HepG2 (cell line): ENCODE measurements at regions not wholly inside any gene's neighbourhood (a gene's known extent, or its start where the extent isn't known, plus 50 kb on each side); places are given as distances from the start of the nearest gene placed in this dataset.

Source experiments
- ATAC-seq: fragments of 200-7000 bp; cut with Tn5 transposase; 3 replicates; pipeline ENCODE4 v1.9.1; 2020; ENCODE audit warnings: mild to moderate bottlenecking, moderate library complexity
- BruUV-seq: library from RNA; stranded (reverse); fragments of 400-500 nt; replicated peaks from 2 replicates; lab custom pipeline; 2021; lab: Mats Ljungman, UMichigan
- CTCF ChIA-PET: fragments of 300-600 bp; formaldehyde crosslinking; extraction: SDS; loops from one replicate; lab custom pipeline; 2021; ENCODE audit warnings: low total read pairs, inconsistent platforms, low intra/inter-chr PET ratio; lab: Yijun Ruan, JAX
- POLR2A ChIA-PET: fragments of 350-600 bp; sonication (Branson Sonifier 250); formaldehyde crosslinking; loops from one replicate; lab custom pipeline; 2020; ENCODE audit warnings: antibody characterized with exemption, inconsistent platforms; lab: Yijun Ruan, JAX
- DNase-seq: peaks from one replicate; pipeline ENCODE4 v3.0.0-alpha.2; 2015; ENCODE audit warnings: low spot score
- FAIRE-seq: peaks from 3 replicates; lab custom pipeline; 2011; peaks lifted over from hg19 to GRCh38; lab: Jason Lieb, UNC
- H2AFZ ChIP-seq: one replicate; pipeline ENCODE4 v1.6.1; 2011; ENCODE audit warnings: low read length, inconsistent platforms
- H3K27ac ChIP-seq: fragments of 300-600 bp; 3 replicates; pipeline ENCODE4 v1.8.0; 2011; ENCODE audit warnings: mixed run types, mild to moderate bottlenecking, mixed read lengths, low read length, inconsistent platforms; ENCODE audit not compliant: insufficient read depth; ENCODE audit errors: extremely low read length
- H3K27me3 ChIP-seq, 2 experiments: fragments of 200-600 bp in 1 of 2; 2 replicates in 1 of 2; 3 replicates in 1 of 2; pipeline versions ENCODE4 v1.6.0 to v1.8.0; 2011; ENCODE audit warnings: low read length in 2 of 2, mild to moderate bottlenecking in 2 of 2, moderate library complexity in 2 of 2, inconsistent platforms in 1 of 2; ENCODE audit not compliant: insufficient read depth in 2 of 2, control insufficient read depth in 1 of 2
- H3K36me3 ChIP-seq, 2 experiments: fragments of 200-600 bp in 1 of 2; replicated peaks in 1 of 2; 2 replicates in 1 of 2; 3 replicates in 1 of 2; pipeline versions ENCODE4 v1.5.1 to v1.8.0; 2011; ENCODE audit warnings: low read length in 2 of 2, inconsistent platforms in 1 of 2; ENCODE audit not compliant: insufficient read depth in 2 of 2, control insufficient read depth in 1 of 2
- H3K4me1 ChIP-seq: 2 replicates; pipeline ENCODE4 v1.5.1; 2012; ENCODE audit warnings: low read length, inconsistent platforms; ENCODE audit not compliant: insufficient read depth
- H3K4me2 ChIP-seq: 2 replicates; pipeline ENCODE4 v1.6.0; 2011; ENCODE audit warnings: low read depth, low read length, inconsistent platforms
- H3K4me3 ChIP-seq, 3 experiments: fragments of 200-600 bp in 1 of 3; sonication (generic), shearing (Covaris generic) in 1 of 3; replicated peaks in 1 of 3; 2 replicates each; pipeline ENCODE4 v1.5.1; 2011 to 2016; ENCODE audit warnings: low read length in 3 of 3, inconsistent platforms in 2 of 3, low read depth in 2 of 3, mild to moderate bottlenecking in 2 of 3, control low read depth in 1 of 3, mixed read lengths in 1 of 3; ENCODE audit not compliant: insufficient read depth in 1 of 3
- H3K79me2 ChIP-seq: one replicate; pipeline ENCODE4 v1.6.1; 2011; ENCODE audit warnings: low read length, inconsistent platforms; ENCODE audit not compliant: insufficient read depth
- H3K9ac ChIP-seq: 2 replicates; pipeline ENCODE4 v1.6.0; 2011; ENCODE audit warnings: mild to moderate bottlenecking, low read depth, low read length, inconsistent platforms; ENCODE audit not compliant: insufficient read depth
- H3K9me3 ChIP-seq: 2 replicates; pipeline ENCODE4 v1.5.1; 2012; ENCODE audit warnings: mild to moderate bottlenecking, low read length
- H4K20me1 ChIP-seq: 2 replicates; pipeline ENCODE4 v1.6.0; 2011; ENCODE audit warnings: inconsistent platforms, mild to moderate bottlenecking, low read length, moderate library complexity; ENCODE audit not compliant: insufficient read depth
- AGO1 ChIP-seq: fragments of 200-400 bp; formaldehyde crosslinking; IDR thresholded peaks from 2 replicates; pipeline ENCODE4 v1.6.1; 2017; ENCODE audit warnings: mild to moderate bottlenecking, low read depth, low read length, moderate library complexity; ENCODE audit not compliant: poor library complexity, severe bottlenecking
- CBX1 ChIP-seq: IDR thresholded peaks from one replicate; pipeline ENCODE4 v1.6.1; 2016; ENCODE audit warnings: antibody characterized with exemption, low read depth
- E2F2 ChIP-seq: sonication (generic); formaldehyde crosslinking; IDR thresholded peaks from 2 replicates; pipeline ENCODE4 v1.4.0; 2020; ENCODE audit warnings: missing genetic modification reagents, borderline replicate concordance
- HHEX ChIP-seq: IDR thresholded peaks from 2 replicates; pipeline ENCODE4 v1.6.1; 2016; ENCODE audit warnings: control low read depth
- HNRNPL ChIP-seq: fragments of 200-400 bp; formaldehyde crosslinking; IDR thresholded peaks from 2 replicates; pipeline ENCODE4 v1.6.1; 2017; ENCODE audit warnings: mild to moderate bottlenecking, low read depth, low read length
- MIXL1 ChIP-seq: IDR thresholded peaks from 2 replicates; pipeline ENCODE4 v1.6.1; 2016
- RARG ChIP-seq: sonication (generic); formaldehyde crosslinking; IDR thresholded peaks from 2 replicates; pipeline ENCODE4 v1.4.0; 2020; ENCODE audit warnings: low read depth, mild to moderate bottlenecking, missing genetic modification reagents
- SALL1 ChIP-seq: sonication (generic); formaldehyde crosslinking; IDR thresholded peaks from 2 replicates; pipeline ENCODE4 v1.8.0; 2022; ENCODE audit warnings: mild to moderate bottlenecking, missing genetic modification reagents
- SMARCE1 ChIP-seq: fragments of 450-650 bp; IDR thresholded peaks from 2 replicates; pipeline ENCODE4 v1.6.1; 2017; ENCODE audit warnings: borderline replicate concordance
- TP53 ChIP-seq: sonication (generic); formaldehyde crosslinking; conservative IDR thresholded peaks from 2 replicates; pipeline ENCODE4 v1.4.0; 2020; ENCODE audit warnings: missing genetic modification reagents
- YEATS2 ChIP-seq: sonication (generic); formaldehyde crosslinking; IDR thresholded peaks from 2 replicates; pipeline ENCODE4 v1.4.0; 2020; ENCODE audit warnings: missing genetic modification reagents, borderline replicate concordance
- ZBTB39 ChIP-seq: sonication (generic); formaldehyde crosslinking; IDR thresholded peaks from 2 replicates; pipeline ENCODE4 v1.5.0; 2020; ENCODE audit warnings: missing genetic modification reagents
- ZMYM3 ChIP-seq: sonication (generic); formaldehyde crosslinking; IDR thresholded peaks from 2 replicates; pipeline ENCODE4 v1.5.1; 2020; ENCODE audit warnings: mild to moderate bottlenecking, missing genetic modification reagents
- ZNF230 ChIP-seq: sonication (generic); formaldehyde crosslinking; IDR thresholded peaks from 2 replicates; pipeline ENCODE4 v1.4.0; 2020; ENCODE audit warnings: mild to moderate bottlenecking, missing genetic modification reagents
- ZNF556 ChIP-seq: sonication (generic); formaldehyde crosslinking; IDR thresholded peaks from 2 replicates; pipeline ENCODE4 v1.4.0; 2020; ENCODE audit warnings: mild to moderate bottlenecking, missing genetic modification reagents, borderline replicate concordance
- ZNF775 ChIP-seq: sonication (generic); formaldehyde crosslinking; IDR thresholded peaks from 2 replicates; pipeline ENCODE4 v1.4.0; 2020; ENCODE audit warnings: missing genetic modification reagents, mild to moderate bottlenecking, moderate library complexity, borderline replicate concordance
- WGBS: methylation state at CpG from one replicate; pipeline ENCODE4 v1.1.6; 2017; ENCODE audit warnings: low lambda C conversion rate; 5-methylcytosine and 5-hydroxymethylcytosine counted together
- in situ Hi-C: cut with HindIII; loops from 2 replicates; pipeline ENCODE4 v1.10.0; 2017; ENCODE audit warnings: low pct_unique_long_range_greater_than_20kb; ENCODE audit not compliant: extremely low pct_ligation_motif_present
- intact Hi-C: fragments of 100-400 bp; cut with micrococcal nuclease; formaldehyde crosslinking; loops from one replicate; pipeline ENCODE4 v1.10.0; 2022; ENCODE audit not compliant: unreplicated experiment
- TF ChIP-seq, protein P1 (sequence below): sonication (generic); formaldehyde crosslinking; IDR thresholded peaks from 2 replicates; pipeline ENCODE4 v1.9.0; 2021; ENCODE audit warnings: missing genetic modification reagents, borderline replicate concordance

GRCh38 chr1:4053774-4054173 is 153.7 kb upstream of the C1orf174 start:
- in situ Hi-C loops, result loop anchor here (25.0 kb wide), 1 partner anchor 141 kb away; the partner anchor contains the start of gene C1orf174
- no peaks in the 10 kb centered on the region for H3K4me1 ChIP-seq
- intact Hi-C loops, result no loop called here
- no peaks in the 10 kb centered on the region for H3K79me2 ChIP-seq
- ChIA-PET POLR2A (no interaction called here), CTCF (no interaction called here)
- FAIRE-seq, result no peak
- DNase-seq, result no peak
- H2AFZ ChIP-seq, result no peak overlapping the region
- TF ChIP-seq SALL1 (no peak), HNRNPL (no peak), TP53 (CRISPR knock-in tag) (no peak), ZBTB39 (CRISPR knock-in tag) (no peak), HHEX (CRISPR knock-in tag) (no peak), RARG (CRISPR knock-in tag) (no peak), E2F2 (CRISPR knock-in tag) (no peak), SMARCE1 (no peak), YEATS2 (CRISPR knock-in tag) (no peak), ZNF775 (CRISPR knock-in tag) (no peak), MIXL1 (CRISPR knock-in tag) (no peak), ZNF556 (CRISPR knock-in tag) (no peak), AGO1 (no peak), CBX1 (no peak), ZMYM3 (CRISPR knock-in tag) (no peak), ZNF230 (CRISPR knock-in tag) (no peak)
- TF ChIP-seq, protein P1, sequence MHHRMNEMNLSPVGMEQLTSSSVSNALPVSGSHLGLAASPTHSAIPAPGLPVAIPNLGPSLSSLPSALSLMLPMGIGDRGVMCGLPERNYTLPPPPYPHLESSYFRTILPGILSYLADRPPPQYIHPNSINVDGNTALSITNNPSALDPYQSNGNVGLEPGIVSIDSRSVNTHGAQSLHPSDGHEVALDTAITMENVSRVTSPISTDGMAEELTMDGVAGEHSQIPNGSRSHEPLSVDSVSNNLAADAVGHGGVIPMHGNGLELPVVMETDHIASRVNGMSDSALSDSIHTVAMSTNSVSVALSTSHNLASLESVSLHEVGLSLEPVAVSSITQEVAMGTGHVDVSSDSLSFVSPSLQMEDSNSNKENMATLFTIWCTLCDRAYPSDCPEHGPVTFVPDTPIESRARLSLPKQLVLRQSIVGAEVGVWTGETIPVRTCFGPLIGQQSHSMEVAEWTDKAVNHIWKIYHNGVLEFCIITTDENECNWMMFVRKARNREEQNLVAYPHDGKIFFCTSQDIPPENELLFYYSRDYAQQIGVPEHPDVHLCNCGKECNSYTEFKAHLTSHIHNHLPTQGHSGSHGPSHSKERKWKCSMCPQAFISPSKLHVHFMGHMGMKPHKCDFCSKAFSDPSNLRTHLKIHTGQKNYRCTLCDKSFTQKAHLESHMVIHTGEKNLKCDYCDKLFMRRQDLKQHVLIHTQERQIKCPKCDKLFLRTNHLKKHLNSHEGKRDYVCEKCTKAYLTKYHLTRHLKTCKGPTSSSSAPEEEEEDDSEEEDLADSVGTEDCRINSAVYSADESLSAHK (CRISPR knock-in tag), result no peak
- H3K27me3 ChIP-seq, result peaks cover 7 to 35% of the 10 kb centered on the region in 2 experiments; a peak in 4 of 5 replicates
- no TSS peak for BruUV-seq
- H4K20me1 ChIP-seq, result no peaks in the 10 kb centered on the region
- H3K4me2 ChIP-seq, result no peak overlapping the region
- ATAC-seq, result no peak
- H3K9me3 ChIP-seq, result no peaks in the 10 kb centered on the region
- no peak overlapping the region for H3K9ac ChIP-seq
- H3K4me3 ChIP-seq, result no peak overlapping the region
- no peaks in the 10 kb centered on the region for H3K36me3 ChIP-seq
- WGBS, result no CpG with 5 or more reads among the region's 5 CpGs
- H3K27ac ChIP-seq, result no peak overlapping the region
